ENCODE measurements at regions not wholly inside any gene's neighbourhood (a gene's known extent, or its start where the extent isn't known, plus 50 kb on each side); places are given as distances from the start of the nearest gene placed in this dataset.

DNA sequence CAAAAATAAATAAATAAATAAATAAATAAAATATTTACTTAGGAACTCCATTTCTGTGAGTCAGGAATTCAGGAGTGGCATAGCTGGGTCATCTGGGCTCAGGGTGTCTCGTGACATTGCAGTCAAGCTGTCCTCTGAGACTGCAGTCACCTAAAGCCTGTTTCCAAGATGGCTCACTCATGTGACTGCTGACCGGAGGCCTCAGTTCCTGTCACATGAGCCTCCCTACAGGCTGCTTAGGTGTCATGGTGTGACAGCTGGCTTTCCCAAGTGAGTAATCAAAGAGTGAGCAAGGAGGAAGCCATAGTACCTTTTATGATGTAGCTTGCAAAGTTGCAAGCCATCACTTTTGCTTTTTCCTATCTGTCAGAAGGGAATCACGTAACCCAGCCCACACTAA, 128.6 kb upstream of the KCTD7 start:
- Histone ChIP-seq H3K36me3 (no peaks in the 10 kb centered on the region), H3K27me3 (no peaks in the 10 kb centered on the region), H3K4me3 (ENCODE audit: low read depth, low read length) (no peak overlapping the region), H3K4me1 (no peaks in the 10 kb centered on the region), H3K9me3 (no peaks in the 10 kb centered on the region)
- TF ChIP-seq, protein P1, sequence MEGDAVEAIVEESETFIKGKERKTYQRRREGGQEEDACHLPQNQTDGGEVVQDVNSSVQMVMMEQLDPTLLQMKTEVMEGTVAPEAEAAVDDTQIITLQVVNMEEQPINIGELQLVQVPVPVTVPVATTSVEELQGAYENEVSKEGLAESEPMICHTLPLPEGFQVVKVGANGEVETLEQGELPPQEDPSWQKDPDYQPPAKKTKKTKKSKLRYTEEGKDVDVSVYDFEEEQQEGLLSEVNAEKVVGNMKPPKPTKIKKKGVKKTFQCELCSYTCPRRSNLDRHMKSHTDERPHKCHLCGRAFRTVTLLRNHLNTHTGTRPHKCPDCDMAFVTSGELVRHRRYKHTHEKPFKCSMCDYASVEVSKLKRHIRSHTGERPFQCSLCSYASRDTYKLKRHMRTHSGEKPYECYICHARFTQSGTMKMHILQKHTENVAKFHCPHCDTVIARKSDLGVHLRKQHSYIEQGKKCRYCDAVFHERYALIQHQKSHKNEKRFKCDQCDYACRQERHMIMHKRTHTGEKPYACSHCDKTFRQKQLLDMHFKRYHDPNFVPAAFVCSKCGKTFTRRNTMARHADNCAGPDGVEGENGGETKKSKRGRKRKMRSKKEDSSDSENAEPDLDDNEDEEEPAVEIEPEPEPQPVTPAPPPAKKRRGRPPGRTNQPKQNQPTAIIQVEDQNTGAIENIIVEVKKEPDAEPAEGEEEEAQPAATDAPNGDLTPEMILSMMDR (IDR thresholded peaks at IDR 0.05; ENCODE audit: low read depth, low read length): no peak
- no peak for DNase-seq

- TF ChIP-seq, protein P1 (IDR thresholded peaks at IDR 0.05; ENCODE audit: low read depth, low read length): peak; percentile 29
- Histone ChIP-seq H3K4me3 (ENCODE audit: low read depth, low read length) (no peak overlapping the region), H3K36me3 (no peaks in the 10 kb centered on the region), H3K9me3 (no peaks in the 10 kb centered on the region), H3K4me1 (no peaks in the 10 kb centered on the region), H3K27me3 (no peaks in the 10 kb centered on the region)
- DNase-seq: no peak
These were observed 126.2 kb upstream of the KCTD7 start for GRCh38 chr7:66502230-66503035.

GRCh38 chr7:66503036-66503370, 125.7 kb upstream of the KCTD7 start:
- Histone ChIP-seq H3K36me3 (no peaks in the 10 kb centered on the region), H3K27me3 (no peaks in the 10 kb centered on the region), H3K9me3 (no peaks in the 10 kb centered on the region), H3K4me1 (no peaks in the 10 kb centered on the region), H3K4me3 (ENCODE audit: low read depth, low read length) (no peak overlapping the region)
- TF ChIP-seq, protein P1 (IDR thresholded peaks at IDR 0.05; ENCODE audit: low read depth, low read length): no peak
- no peak for DNase-seq

- Histone ChIP-seq H3K9me3 (no peaks in the 10 kb centered on the region), H3K4me1 (no peaks in the 10 kb centered on the region), H3K4me3 (ENCODE audit: low read depth, low read length) (no peak overlapping the region), H3K36me3 (no peaks in the 10 kb centered on the region), H3K27me3 (no peaks in the 10 kb centered on the region)
- DNase-seq: no peak
- TF ChIP-seq, protein P1 (IDR thresholded peaks at IDR 0.05; ENCODE audit: low read depth, low read length): no peak
These were observed 125.1 kb upstream of the KCTD7 start for GRCh38 chr7:66503551-66504031.

GRCh38 chr7:66504131-66504530, 124.5 kb upstream of the KCTD7 start:
- DNase-seq: no peak
- Histone ChIP-seq H3K4me3 (ENCODE audit: low read depth, low read length) (no peak overlapping the region), H3K27me3 (no peaks in the 10 kb centered on the region), H3K36me3 (no peaks in the 10 kb centered on the region), H3K9me3 (no peaks in the 10 kb centered on the region), H3K4me1 (no peaks in the 10 kb centered on the region)
- TF ChIP-seq, protein P1 (IDR thresholded peaks at IDR 0.05; ENCODE audit: low read depth, low read length): no peak

- Histone ChIP-seq H3K36me3 (no peaks in the 10 kb centered on the region), H3K27me3 (no peaks in the 10 kb centered on the region), H3K4me1 (no peaks in the 10 kb centered on the region), H3K9me3 (no peaks in the 10 kb centered on the region), H3K4me3 (ENCODE audit: low read depth, low read length) (no peak overlapping the region)
- no peak for DNase-seq
- TF ChIP-seq, protein P1 (IDR thresholded peaks at IDR 0.05; ENCODE audit: low read depth, low read length): no peak
These were observed 123.7 kb upstream of the KCTD7 start for GRCh38 chr7:66505009-66505408.
